SK-N-SH (cell line): ENCODE measurements at regions not wholly inside any gene's neighbourhood (a gene's known extent, or its start where the extent isn't known, plus 50 kb on each side); places are given as distances from the start of the nearest gene placed in this dataset.
"Not testable (repeated sequence)": the region's sequence is repeated elsewhere in the genome, so short reads cannot be mapped to it uniquely, and the experiment has no call there.

ENCODE experiments used
- CTCF ChIA-PET: fragments of 300-600, 350-600 bp; formaldehyde crosslinking; extraction: SDS; loops from one replicate; lab custom pipeline; 2021; lab: Yijun Ruan, JAX
- POLR2A ChIA-PET: fragments of 350-600 bp; sonication (Branson Sonifier 250); formaldehyde crosslinking; extraction: SDS; loops from one replicate; lab custom pipeline; 2020; ENCODE audit warnings: antibody characterized with exemption, inconsistent platforms; lab: Yijun Ruan, JAX
- DNase-seq: peaks from one replicate; pipeline ENCODE4 v3.0.0; 2012
- H2AFZ ChIP-seq: fragments of 200-600 bp; sonication (generic); 2 replicates; pipeline ENCODE4 v1.8.1; 2016; ENCODE audit warnings: antibody characterized with exemption, mild to moderate bottlenecking, low read depth
- H3F3A ChIP-seq: fragments of 200-600 bp; sonication (generic); replicated peaks from 2 replicates; pipeline ENCODE3; 2016; ENCODE audit warnings: antibody characterized with exemption, mild to moderate bottlenecking; ENCODE audit not compliant: insufficient read depth
- H3K27ac ChIP-seq, 2 experiments: fragments of 200-500 bp in 1 of 2; fragments of 200-600 bp in 1 of 2; sonication (Bioruptor generic) in 1 of 2; sonication (generic), shearing (Covaris generic) in 1 of 2; 2 replicates each; pipeline versions ENCODE4 v1.5.1 to v1.6.1; 2014 to 2016; ENCODE audit warnings: low read depth in 2 of 2, inconsistent platforms in 1 of 2, low read length in 1 of 2, mild to moderate bottlenecking in 1 of 2, mixed read lengths in 1 of 2
- H3K27me3 ChIP-seq: fragments of 200-600 bp; sonication (generic), shearing (Covaris generic); 2 replicates; pipeline ENCODE4 v1.6.1; 2016; ENCODE audit warnings: mixed run types; ENCODE audit not compliant: insufficient read depth
- H3K36me3 ChIP-seq, 2 experiments: fragments of 200-500 bp in 1 of 2; fragments of 200-600 bp in 1 of 2; sonication (Bioruptor generic) in 1 of 2; sonication (generic) in 1 of 2; replicated peaks in 1 of 2; 2 replicates each; pipeline versions ENCODE3 to v1.5.1; 2014 to 2016; ENCODE audit warnings: low read length in 1 of 2, mild to moderate bottlenecking in 1 of 2; ENCODE audit not compliant: insufficient read depth in 2 of 2, control insufficient read depth in 1 of 2
- H3K4me1 ChIP-seq, 2 experiments: fragments of 200-500 bp in 1 of 2; fragments of 200-600 bp in 1 of 2; sonication (Bioruptor generic) in 1 of 2; sonication (generic), shearing (Covaris generic) in 1 of 2; 2 replicates each; pipeline versions ENCODE4 v1.5.1 to v1.6.1; 2014 to 2016; ENCODE audit warnings: low read depth in 1 of 2, low read length in 1 of 2, mixed run types in 1 of 2; ENCODE audit not compliant: insufficient read depth in 2 of 2, control insufficient read depth in 1 of 2
- H3K4me2 ChIP-seq: fragments of 200-600 bp; sonication (generic), shearing (Covaris generic); 2 replicates; pipeline ENCODE4 v1.6.1; 2017; ENCODE audit warnings: mixed run types
- H3K4me3 ChIP-seq, 2 experiments: fragments of 200-500 bp in 1 of 2; fragments of 200-600 bp in 1 of 2; sonication (Bioruptor generic) in 1 of 2; sonication (generic), shearing (Covaris generic) in 1 of 2; 2 replicates each; pipeline versions ENCODE4 v1.5.1 to v1.8.1; 2014 to 2016; ENCODE audit warnings: low read depth in 2 of 2, inconsistent platforms in 1 of 2, low read length in 1 of 2, mild to moderate bottlenecking in 1 of 2, mixed read lengths in 1 of 2, moderate library complexity in 1 of 2
- H3K79me2 ChIP-seq: fragments of 200-600 bp; sonication (generic); 2 replicates; pipeline ENCODE4 v1.8.1; 2017; ENCODE audit warnings: mild to moderate bottlenecking; ENCODE audit not compliant: insufficient read depth
- H3K9ac ChIP-seq: fragments of 200-600 bp; sonication (generic); 2 replicates; pipeline ENCODE4 v1.6.1; 2017; ENCODE audit warnings: mixed run types
- H3K9me2 ChIP-seq: fragments of 200-600 bp; sonication (generic); 2 replicates; pipeline ENCODE4 v1.6.1; 2017; ENCODE audit warnings: mixed run types
- H3K9me3 ChIP-seq: fragments of 200-600 bp; sonication (generic); 2 replicates; pipeline ENCODE4 v1.6.1; 2017; ENCODE audit warnings: mixed run types, mild to moderate bottlenecking, moderate library complexity
- H4K20me1 ChIP-seq: fragments of 200-600 bp; sonication (generic); 2 replicates; pipeline ENCODE4 v1.6.1; 2017; ENCODE audit warnings: mild to moderate bottlenecking, mixed run types; ENCODE audit not compliant: insufficient read depth
- EP300 ChIP-seq, 2 experiments: IDR thresholded peaks; 2 replicates each; pipeline versions ENCODE4 v1.4.0 to v1.6.1; 2012; ENCODE audit warnings: borderline replicate concordance in 1 of 2, low read depth in 1 of 2, low read length in 1 of 2
- FOXJ3 ChIP-seq: sonication (generic); formaldehyde crosslinking; IDR thresholded peaks from 2 replicates; pipeline ENCODE4 v1.5.1; 2020; ENCODE audit warnings: mild to moderate bottlenecking, missing genetic modification reagents
- JUND ChIP-seq: IDR thresholded peaks from 2 replicates; pipeline ENCODE4 v1.4.0; 2012
- MAX ChIP-seq: IDR thresholded peaks from 2 replicates; pipeline ENCODE4 v1.4.0; 2012; ENCODE audit warnings: low read depth
- NFIC ChIP-seq: IDR thresholded peaks from 2 replicates; pipeline ENCODE4 v1.4.0; 2012; ENCODE audit warnings: borderline replicate concordance
- NRF1 ChIP-seq: IDR thresholded peaks from 2 replicates; pipeline ENCODE4 v1.6.1; 2012; ENCODE audit warnings: low read depth, mild to moderate bottlenecking, low read length
- RAD21 ChIP-seq: IDR thresholded peaks from 2 replicates; pipeline ENCODE4 v1.6.1; 2012; ENCODE audit warnings: mild to moderate bottlenecking, low read length
- RCOR1 ChIP-seq: fragments of 150-350 bp; IDR thresholded peaks from 2 replicates; pipeline ENCODE4 v1.6.1; 2017; ENCODE audit warnings: antibody characterized with exemption, low read length
- RFX5 ChIP-seq: IDR thresholded peaks from 2 replicates; pipeline ENCODE4 v1.6.1; 2012; ENCODE audit warnings: mild to moderate bottlenecking, improper control_type of control experiment, low read length
- SMC3 ChIP-seq: IDR thresholded peaks from 2 replicates; pipeline ENCODE4 v1.6.1; 2012; ENCODE audit warnings: low read depth, low read length, improper control_type of control experiment
- WGBS: methylation state at CpG from one replicate; pipeline ENCODE4 v1.1.6; 2017; ENCODE audit warnings: low lambda C conversion rate; 5-methylcytosine and 5-hydroxymethylcytosine counted together
- TF ChIP-seq, protein P1 (sequence below): IDR thresholded peaks from 2 replicates; pipeline ENCODE4; 2012

DNA sequence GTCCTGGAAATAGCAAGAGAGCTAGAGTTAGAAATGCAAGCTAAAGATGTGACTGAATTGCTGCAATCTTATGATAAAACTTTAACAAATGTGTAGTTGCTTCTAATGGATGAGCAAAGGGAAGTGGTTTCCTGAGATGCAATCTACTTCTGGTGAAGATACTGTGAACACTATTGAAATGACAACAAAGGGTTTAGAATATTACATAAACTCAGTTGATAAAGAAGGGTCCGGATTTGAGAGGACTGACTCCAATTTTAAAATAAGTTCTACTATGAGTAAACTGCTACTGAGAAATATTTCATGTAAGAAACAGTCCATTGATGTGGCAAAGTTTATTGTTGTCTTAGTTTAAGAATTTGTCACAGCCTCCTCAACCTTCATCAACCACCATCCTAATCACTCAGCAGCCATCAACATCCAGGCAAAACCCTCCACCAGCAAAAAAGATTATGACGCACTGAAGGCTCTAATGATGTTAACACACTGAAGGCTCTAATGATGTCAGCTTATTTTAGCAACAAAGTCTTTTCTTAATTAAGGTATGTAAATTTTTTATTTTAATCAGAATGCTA is 376.2 kb downstream of the CDH10 start:
- no peaks in the 10 kb centered on the region for H4K20me1 ChIP-seq
- no peak overlapping the region for H3K4me3 ChIP-seq
- no peaks in the 10 kb centered on the region for H3K9me2 ChIP-seq
- H2AFZ ChIP-seq: no peak overlapping the region
- POLR2A ChIA-PET: no interaction called here
- H3K27me3 ChIP-seq: no peaks in the 10 kb centered on the region; the same call in 1 of the 2 replicates
- TF ChIP-seq JUND: no peak
- no peak for DNase-seq
- no peaks in the 10 kb centered on the region for H3F3A ChIP-seq
- no peak overlapping the region for H3K27ac ChIP-seq
- H3K4me1 ChIP-seq: no peaks in the 10 kb centered on the region
- H3K36me3 ChIP-seq: no peaks in the 10 kb centered on the region
- no peak overlapping the region for H3K9ac ChIP-seq
- no peaks in the 10 kb centered on the region for H3K79me2 ChIP-seq
- H3K4me2 ChIP-seq: no peak overlapping the region
- CTCF ChIA-PET: no interaction called here
- 18% methylated on average over 2 of the region's 2 CpGs for WGBS
- no peaks in the 10 kb centered on the region for H3K9me3 ChIP-seq

- H3K4me2 ChIP-seq, H3K9me2 ChIP-seq, H3K9ac ChIP-seq, H4K20me1 ChIP-seq, H3K79me2 ChIP-seq, H3K4me3 ChIP-seq, H2AFZ ChIP-seq, H3F3A ChIP-seq, CTCF ChIA-PET, DNase-seq, H3K4me1 ChIP-seq, H3K36me3 ChIP-seq, POLR2A ChIA-PET, H3K9me3 ChIP-seq, H3K27me3 ChIP-seq, H3K27ac ChIP-seq: not testable (repeated sequence)
- 5% methylated on average over 5 of the region's 5 CpGs for WGBS
Measured at GRCh38 chr5:24271702-24272118, 373.1 kb downstream of the CDH10 start.

DNA sequence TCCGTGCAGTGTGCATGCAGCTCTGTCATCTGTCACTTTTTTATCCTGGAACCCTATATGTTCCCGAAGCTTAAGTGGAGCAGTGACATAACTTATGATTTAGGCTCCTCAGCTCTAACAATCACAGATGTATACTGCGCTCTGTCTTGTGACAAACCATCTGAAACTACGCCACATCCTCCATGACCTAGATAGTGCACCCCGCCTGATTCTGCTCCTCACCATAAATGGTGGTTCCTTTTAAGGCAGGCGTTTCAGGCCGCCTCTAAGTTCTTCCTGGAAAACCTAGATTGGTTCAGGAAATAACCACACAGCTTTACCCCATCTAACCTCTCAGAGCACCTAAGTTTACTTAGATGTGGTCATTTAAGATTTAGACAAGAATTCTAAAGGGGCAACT is 372.0 kb downstream of the CDH10 start:
- Histone ChIP-seq H3K4me2 (no peak overlapping the region), H3K79me2 (no peaks in the 10 kb centered on the region), H3K4me3 (no peak overlapping the region), H3F3A (no peaks in the 10 kb centered on the region), H2AFZ (no peak overlapping the region), H3K9me2 (no peaks in the 10 kb centered on the region), H3K9ac (no peak overlapping the region), H3K27me3 (no peaks in the 10 kb centered on the region; the same call in 1 of the 2 replicates), H3K9me3 (no peaks in the 10 kb centered on the region), H3K36me3 (no peaks in the 10 kb centered on the region), H4K20me1 (no peaks in the 10 kb centered on the region), H3K27ac (no peak overlapping the region), H3K4me1 (no peaks in the 10 kb centered on the region)
- TF ChIP-seq FOXJ3 (CRISPR knock-in tag) (no peak), RCOR1 (no peak), MAX (no peak), RAD21 (no peak), RFX5 (no peak)
- WGBS: 28% methylated on average over 7 of the region's 7 CpGs
- ChIA-PET POLR2A (no interaction called here), CTCF (no interaction called here)
- DNase-seq: no peak

DNA sequence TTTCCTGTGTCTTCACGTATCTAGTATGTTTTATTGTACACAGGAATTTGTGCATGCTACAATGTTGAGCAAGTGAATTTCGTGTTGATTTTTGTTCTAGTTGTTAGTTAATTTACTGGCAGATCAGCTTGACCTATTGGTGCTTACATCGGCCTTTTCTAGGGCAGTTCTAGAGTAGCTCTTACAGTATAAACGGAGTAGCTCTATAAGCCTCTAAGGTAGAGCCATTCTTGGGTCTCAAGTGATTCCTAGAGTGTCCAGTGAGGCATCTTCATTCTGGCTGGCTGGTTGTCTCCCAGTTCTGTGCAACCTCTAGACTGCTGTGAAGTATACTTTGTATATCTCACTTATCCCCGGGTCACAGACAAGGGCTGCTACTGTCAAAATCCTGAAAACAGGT is 364.6 kb downstream of the CDH10 start:
- Histone ChIP-seq H3K4me1 (no peaks in the 10 kb centered on the region), H3K4me2 (no peak overlapping the region), H3F3A (no peaks in the 10 kb centered on the region), H3K27ac (no peak overlapping the region), H3K9me3 (no peaks in the 10 kb centered on the region), H3K36me3 (no peaks in the 10 kb centered on the region), H3K79me2 (no peaks in the 10 kb centered on the region), H3K27me3 (no peaks in the 10 kb centered on the region; the same call in 1 of the 2 replicates), H2AFZ (no peak overlapping the region), H3K9ac (no peak overlapping the region), H3K4me3 (no peak overlapping the region), H4K20me1 (no peaks in the 10 kb centered on the region), H3K9me2 (no peaks in the 10 kb centered on the region)
- ChIA-PET CTCF (no interaction called here), POLR2A (no interaction called here)
- WGBS: 4% methylated on average over 5 of the region's 5 CpGs
- DNase-seq: no peak
- TF ChIP-seq, protein P1, sequence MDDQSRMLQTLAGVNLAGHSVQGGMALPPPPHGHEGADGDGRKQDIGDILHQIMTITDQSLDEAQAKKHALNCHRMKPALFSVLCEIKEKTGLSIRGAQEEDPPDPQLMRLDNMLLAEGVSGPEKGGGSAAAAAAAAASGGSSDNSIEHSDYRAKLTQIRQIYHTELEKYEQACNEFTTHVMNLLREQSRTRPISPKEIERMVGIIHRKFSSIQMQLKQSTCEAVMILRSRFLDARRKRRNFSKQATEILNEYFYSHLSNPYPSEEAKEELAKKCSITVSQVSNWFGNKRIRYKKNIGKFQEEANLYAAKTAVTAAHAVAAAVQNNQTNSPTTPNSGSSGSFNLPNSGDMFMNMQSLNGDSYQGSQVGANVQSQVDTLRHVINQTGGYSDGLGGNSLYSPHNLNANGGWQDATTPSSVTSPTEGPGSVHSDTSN: no peak
- TF ChIP-seq JUND (no peak), NFIC (no peak), SMC3 (no peak), NRF1 (no peak), EP300 (IDR thresholded peaks at IDR 0.05; ENCODE audit: borderline replicate concordance in 1 of 2, low read depth in 1 of 2, low read length in 1 of 2) (no peak)
